GM12878 (cell line): ENCODE measurements at regions not wholly inside any gene's neighbourhood (a gene's known extent, or its start where the extent isn't known, plus 50 kb on each side); places are given as distances from the start of the nearest gene placed in this dataset.

Source experiments
- EP300 ChIP-seq, 2 experiments: fragments of 150-350 bp in 1 of 2; IDR thresholded peaks; 2 replicates each; pipeline ENCODE4 v1.6.1; 2011 to 2012; ENCODE audit warnings: low read depth in 2 of 2, low read length in 2 of 2, borderline replicate concordance in 1 of 2, improper control_type of control experiment in 1 of 2, inconsistent platforms in 1 of 2; ENCODE audit not compliant: control insufficient read depth in 1 of 2
- EZH2 ChIP-seq: IDR thresholded peaks from 2 replicates; pipeline ENCODE4 v1.6.1; 2012; ENCODE audit warnings: low read depth, mild to moderate bottlenecking, control low read depth, inconsistent platforms, low read length, borderline replicate concordance; ENCODE audit not compliant: control insufficient read depth
- YY1 ChIP-seq: IDR thresholded peaks from 2 replicates; pipeline ENCODE4 v1.6.1; 2011; ENCODE audit warnings: low read depth, mild to moderate bottlenecking, low read length

- TF ChIP-seq YY1 (no peak), EZH2 (no peak), EP300 (IDR thresholded peaks at IDR 0.05; ENCODE audit: borderline replicate concordance in 1 of 2, control insufficient read depth in 1 of 2, low read depth in 2 of 2, low read length in 2 of 2) (no peak)
Measured at GRCh38 chr6:140752234-140752633, 1377.8 kb upstream of the CITED2 start.
